ENCODE measurements at regions not wholly inside any gene's neighbourhood (a gene's known extent, or its start where the extent isn't known, plus 50 kb on each side); places are given as distances from the start of the nearest gene placed in this dataset.

- TF ChIP-seq ZFX (IDR thresholded peaks at IDR 0.05) = no peak
- TF ChIP-seq, protein P1, sequence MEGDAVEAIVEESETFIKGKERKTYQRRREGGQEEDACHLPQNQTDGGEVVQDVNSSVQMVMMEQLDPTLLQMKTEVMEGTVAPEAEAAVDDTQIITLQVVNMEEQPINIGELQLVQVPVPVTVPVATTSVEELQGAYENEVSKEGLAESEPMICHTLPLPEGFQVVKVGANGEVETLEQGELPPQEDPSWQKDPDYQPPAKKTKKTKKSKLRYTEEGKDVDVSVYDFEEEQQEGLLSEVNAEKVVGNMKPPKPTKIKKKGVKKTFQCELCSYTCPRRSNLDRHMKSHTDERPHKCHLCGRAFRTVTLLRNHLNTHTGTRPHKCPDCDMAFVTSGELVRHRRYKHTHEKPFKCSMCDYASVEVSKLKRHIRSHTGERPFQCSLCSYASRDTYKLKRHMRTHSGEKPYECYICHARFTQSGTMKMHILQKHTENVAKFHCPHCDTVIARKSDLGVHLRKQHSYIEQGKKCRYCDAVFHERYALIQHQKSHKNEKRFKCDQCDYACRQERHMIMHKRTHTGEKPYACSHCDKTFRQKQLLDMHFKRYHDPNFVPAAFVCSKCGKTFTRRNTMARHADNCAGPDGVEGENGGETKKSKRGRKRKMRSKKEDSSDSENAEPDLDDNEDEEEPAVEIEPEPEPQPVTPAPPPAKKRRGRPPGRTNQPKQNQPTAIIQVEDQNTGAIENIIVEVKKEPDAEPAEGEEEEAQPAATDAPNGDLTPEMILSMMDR (conservative IDR thresholded peaks at IDR 0.05) = no peak
- no peak overlapping the region for H3K27ac ChIP-seq
These were observed 374.8 kb downstream of the ZFHX3 start for GRCh38 chr16:72673118-72673517.

GRCh38 chr16:72666267-72666666 is 381.7 kb downstream of the ZFHX3 start:
- TF ChIP-seq ZFX (IDR thresholded peaks at IDR 0.05) = no peak
- TF ChIP-seq, protein P1 (conservative IDR thresholded peaks at IDR 0.05) = no peak
- no peak overlapping the region for H3K27ac ChIP-seq

DNA sequence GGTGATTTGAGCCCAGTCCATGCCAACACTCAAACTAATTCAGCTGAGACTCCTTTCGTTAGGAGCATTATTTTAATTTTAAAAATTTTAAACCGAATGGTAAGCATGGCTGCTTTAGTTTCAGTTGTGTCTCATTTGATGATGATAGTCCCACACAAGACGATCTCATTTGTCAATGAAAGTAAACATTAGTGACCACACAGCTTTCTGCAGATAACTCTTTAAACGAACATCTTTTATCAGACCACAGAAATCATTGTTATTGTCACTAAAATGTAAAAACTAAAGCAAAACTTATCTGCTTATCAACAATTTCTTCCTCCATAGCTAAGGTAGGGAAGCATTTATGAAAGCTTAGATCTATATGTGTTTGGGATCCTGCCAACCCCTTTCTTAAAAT is 382.2 kb downstream of the ZFHX3 start:
- no peak overlapping the region for H3K27ac ChIP-seq
- TF ChIP-seq, protein P1 (conservative IDR thresholded peaks at IDR 0.05) = no peak
- no peak for TF ChIP-seq ZFX (IDR thresholded peaks at IDR 0.05)

DNA sequence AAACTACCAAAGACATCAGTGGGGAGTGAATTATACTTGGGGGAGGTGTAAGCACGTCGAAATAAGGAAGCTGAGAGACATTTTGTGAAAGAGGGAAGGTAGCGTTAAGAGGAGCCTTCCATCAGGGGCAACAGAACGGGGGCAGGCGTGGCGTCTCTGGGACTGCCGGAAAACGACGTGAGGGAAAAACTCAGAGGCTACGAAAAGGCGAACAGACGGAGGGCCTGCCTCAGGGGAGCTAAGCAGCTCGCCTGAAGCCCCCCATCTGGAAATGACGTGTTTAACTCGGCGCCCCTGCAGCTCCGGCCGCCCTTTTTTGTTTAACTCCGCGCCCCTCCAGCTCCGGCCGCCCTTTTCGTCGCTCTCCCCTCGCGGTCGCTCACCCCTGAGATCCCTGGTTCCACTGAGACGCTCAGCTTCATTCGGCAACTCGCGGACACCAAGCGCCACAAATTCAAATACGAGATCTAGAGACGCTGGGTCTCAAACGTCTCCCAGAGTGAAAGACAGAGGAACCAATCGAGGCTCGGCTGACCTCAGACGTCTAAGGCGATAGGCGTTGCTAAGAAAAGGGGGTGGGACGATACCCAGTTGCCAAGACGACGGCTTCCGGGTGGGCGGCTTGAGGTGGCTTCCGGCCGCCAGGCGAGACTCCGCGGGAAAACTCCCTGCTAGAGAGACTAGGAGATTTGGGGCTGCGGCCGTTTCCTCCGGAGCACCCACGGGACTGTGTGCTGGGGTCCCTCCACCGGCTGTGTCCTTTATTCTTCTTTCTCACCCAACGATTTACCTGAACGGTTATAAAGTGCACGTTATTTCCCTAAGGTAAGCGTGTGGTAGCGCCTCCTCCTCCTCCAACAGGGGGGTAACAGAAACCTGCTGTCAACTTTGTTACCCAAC is 383.2 kb downstream of the ZFHX3 start:
- H3K27ac ChIP-seq = peak overlapping the region; percentile 75
- TF ChIP-seq ZFX (IDR thresholded peaks at IDR 0.05) = no peak
- TF ChIP-seq, protein P1 (conservative IDR thresholded peaks at IDR 0.05) = no peak; the same call in 1 of the 2 replicates

DNA sequence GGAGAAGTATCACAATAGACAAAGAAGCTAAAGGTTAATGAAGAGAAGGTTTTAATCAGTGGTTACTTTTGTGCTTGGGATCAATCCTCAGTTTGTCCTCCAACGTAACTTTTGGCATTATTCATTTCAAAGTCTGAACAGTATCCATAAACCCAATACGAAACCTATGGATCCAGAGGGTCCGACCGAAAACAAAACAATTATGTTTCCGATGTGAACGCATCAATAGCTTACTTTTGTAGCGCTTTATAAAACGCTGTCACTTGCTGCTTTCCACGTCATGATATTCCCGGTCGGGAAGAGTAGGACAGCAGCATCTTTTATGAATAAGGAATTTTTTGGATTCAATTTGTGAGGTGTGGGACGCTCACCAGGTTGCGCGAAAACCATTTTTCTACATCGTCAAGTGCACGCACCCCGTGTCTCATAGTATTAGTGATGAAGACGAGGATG is 383.8 kb downstream of the ZFHX3 start:
- peak overlapping the region; percentile 75 for H3K27ac ChIP-seq
- TF ChIP-seq, protein P1 (conservative IDR thresholded peaks at IDR 0.05) = no peak
- TF ChIP-seq ZFX (IDR thresholded peaks at IDR 0.05) = no peak

DNA sequence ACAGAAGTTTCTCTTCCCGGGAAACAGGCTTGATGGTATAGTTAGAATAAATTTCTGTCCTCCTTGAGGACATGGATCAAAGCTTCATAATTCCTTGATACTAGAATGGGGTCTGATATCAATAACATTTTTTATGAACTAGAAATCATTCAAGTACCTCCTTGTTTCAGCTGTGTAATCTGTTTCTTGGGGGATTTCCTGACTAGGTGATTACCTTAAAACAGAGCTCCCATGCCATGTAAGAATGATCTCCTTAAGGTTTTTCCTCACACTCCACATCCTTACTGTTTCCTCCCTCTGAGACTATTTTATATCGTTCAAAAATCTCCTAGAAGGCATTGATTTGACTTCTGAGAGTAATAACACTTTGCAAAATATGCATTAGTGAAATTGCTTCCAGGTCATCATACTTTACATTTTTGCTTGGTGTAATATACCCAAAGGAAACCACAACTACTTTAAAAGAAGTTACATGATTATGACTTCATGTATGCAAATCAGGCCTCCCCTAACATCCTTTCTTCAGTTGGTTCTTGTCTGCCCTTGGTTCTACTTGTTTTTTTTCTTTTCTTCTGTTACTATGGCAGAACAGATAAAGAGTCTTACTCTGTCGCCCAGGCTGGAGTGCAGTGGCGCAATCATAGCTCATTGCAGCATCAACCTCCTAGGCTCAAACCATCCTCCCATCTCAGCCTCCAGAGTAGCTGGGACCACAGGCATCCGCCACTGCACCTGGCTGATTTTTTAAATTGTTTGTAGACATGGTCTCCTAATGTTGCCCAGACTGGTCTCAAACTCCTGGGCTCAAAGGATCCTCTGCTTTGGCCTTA is 388.8 kb downstream of the ZFHX3 start:
- no peak overlapping the region for H3K27ac ChIP-seq
- TF ChIP-seq, protein P1 (conservative IDR thresholded peaks at IDR 0.05) = no peak
- TF ChIP-seq ZFX (IDR thresholded peaks at IDR 0.05) = no peak

GRCh38 chr16:72657791-72658190 is 390.1 kb downstream of the ZFHX3 start:
- no peak overlapping the region for H3K27ac ChIP-seq
- no peak for TF ChIP-seq ZFX (IDR thresholded peaks at IDR 0.05)
- TF ChIP-seq, protein P1 (conservative IDR thresholded peaks at IDR 0.05) = no peak

Measured in C4-2B (cell line).